Karpas-422 (cell line): ENCODE measurements at regions not wholly inside any gene's neighbourhood (a gene's known extent, or its start where the extent isn't known, plus 50 kb on each side); places are given as distances from the start of the nearest gene placed in this dataset.
"Not testable (repeated sequence)": the region's sequence is repeated elsewhere in the genome, so short reads cannot be mapped to it uniquely, and the experiment has no call there.

Experiments
- DNase-seq: peaks from one replicate; pipeline ENCODE4 v3.0.0-alpha.2; 2015
- H2AFZ ChIP-seq: fragments of 200-600 bp; sonication (generic); 2 replicates; pipeline ENCODE4 v1.6.1; 2014; ENCODE audit warnings: antibody characterized with exemption, low read length, mixed read lengths
- H3K27ac ChIP-seq: fragments of 200-600 bp; sonication (generic); 2 replicates; pipeline ENCODE4 v1.5.1; 2014; ENCODE audit warnings: mild to moderate bottlenecking, low read length, moderate library complexity
- H3K27me3 ChIP-seq: fragments of 200-600 bp; sonication (generic); 2 replicates; pipeline ENCODE4 v1.6.1; 2014; ENCODE audit warnings: low read length, mixed read lengths
- H3K36me3 ChIP-seq: fragments of 200-600 bp; sonication (generic); 2 replicates; pipeline ENCODE4 v1.6.1; 2014; ENCODE audit warnings: low read length, mixed read lengths; ENCODE audit not compliant: insufficient read depth
- H3K4me1 ChIP-seq: fragments of 200-600 bp; sonication (generic); 2 replicates; pipeline ENCODE4 v1.6.1; 2014; ENCODE audit warnings: mild to moderate bottlenecking, low read length, mixed read lengths
- H3K4me2 ChIP-seq: fragments of 200-600 bp; sonication (generic); 2 replicates; pipeline ENCODE4 v1.6.1; 2014; ENCODE audit warnings: low read length, low read depth, mild to moderate bottlenecking; ENCODE audit not compliant: poor library complexity, severe bottlenecking
- H3K4me3 ChIP-seq: fragments of 200-600 bp; sonication (generic); 2 replicates; pipeline ENCODE4 v1.5.1; 2014; ENCODE audit warnings: mild to moderate bottlenecking, antibody characterized with exemption, low read length, mixed read lengths
- H3K79me2 ChIP-seq: fragments of 200-600 bp; sonication (generic); 2 replicates; pipeline ENCODE4 v1.6.1; 2014; ENCODE audit warnings: mild to moderate bottlenecking, low read length, mixed read lengths
- H3K9ac ChIP-seq: fragments of 200-600 bp; sonication (generic); 2 replicates; pipeline ENCODE4 v1.6.0; 2014; ENCODE audit warnings: low read length
- H3K9me2 ChIP-seq: fragments of 200-600 bp; sonication (generic), shearing (Covaris generic); replicated peaks from 2 replicates; pipeline ENCODE4 v1.6.0; 2014; ENCODE audit warnings: mild to moderate bottlenecking, low read length, moderate library complexity; ENCODE audit not compliant: insufficient read depth
- H3K9me3 ChIP-seq: fragments of 300-700, 200-600 bp; sonication (generic); 2 replicates; pipeline ENCODE4 v1.6.1; 2014; ENCODE audit warnings: low read length, mixed read lengths
- H4K20me1 ChIP-seq: fragments of 200-600 bp; sonication (generic); 2 replicates; pipeline ENCODE4 v1.6.1; 2014; ENCODE audit warnings: mild to moderate bottlenecking, antibody characterized with exemption, low read length, low read depth; ENCODE audit not compliant: insufficient read depth

DNA sequence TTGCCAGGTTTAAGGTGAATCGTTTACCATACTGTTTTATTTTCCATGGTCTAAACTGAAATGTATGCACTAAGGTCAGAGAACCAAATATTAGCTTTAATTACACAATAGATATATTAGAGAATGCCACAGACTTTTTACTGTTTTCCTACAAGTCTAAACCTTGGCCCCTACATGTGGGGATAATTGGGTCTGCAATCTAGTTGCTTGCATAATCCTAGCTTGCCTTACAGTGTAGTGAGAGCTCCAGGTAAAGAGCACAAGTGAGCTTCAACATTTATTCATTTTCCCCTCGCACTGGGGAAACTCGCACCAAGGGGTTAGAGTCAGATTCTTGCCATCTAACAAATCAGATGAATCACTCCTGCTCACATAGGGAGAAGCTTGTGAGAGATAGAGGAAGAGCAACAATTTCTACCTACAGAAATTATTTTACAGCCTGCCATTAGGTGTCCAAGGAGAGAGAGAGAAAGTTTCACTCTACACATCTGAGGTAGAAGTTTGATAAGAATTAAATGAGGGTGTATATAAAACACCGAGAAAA, 82.0 kb upstream of the RGPD2 start:
- not testable (repeated sequence) for H3K27ac ChIP-seq, DNase-seq, H3K9me3 ChIP-seq, H2AFZ ChIP-seq, H3K4me2 ChIP-seq, H4K20me1 ChIP-seq, H3K36me3 ChIP-seq, H3K4me3 ChIP-seq, H3K4me1 ChIP-seq, H3K9ac ChIP-seq, H3K9me2 ChIP-seq, H3K27me3 ChIP-seq, H3K79me2 ChIP-seq

DNA sequence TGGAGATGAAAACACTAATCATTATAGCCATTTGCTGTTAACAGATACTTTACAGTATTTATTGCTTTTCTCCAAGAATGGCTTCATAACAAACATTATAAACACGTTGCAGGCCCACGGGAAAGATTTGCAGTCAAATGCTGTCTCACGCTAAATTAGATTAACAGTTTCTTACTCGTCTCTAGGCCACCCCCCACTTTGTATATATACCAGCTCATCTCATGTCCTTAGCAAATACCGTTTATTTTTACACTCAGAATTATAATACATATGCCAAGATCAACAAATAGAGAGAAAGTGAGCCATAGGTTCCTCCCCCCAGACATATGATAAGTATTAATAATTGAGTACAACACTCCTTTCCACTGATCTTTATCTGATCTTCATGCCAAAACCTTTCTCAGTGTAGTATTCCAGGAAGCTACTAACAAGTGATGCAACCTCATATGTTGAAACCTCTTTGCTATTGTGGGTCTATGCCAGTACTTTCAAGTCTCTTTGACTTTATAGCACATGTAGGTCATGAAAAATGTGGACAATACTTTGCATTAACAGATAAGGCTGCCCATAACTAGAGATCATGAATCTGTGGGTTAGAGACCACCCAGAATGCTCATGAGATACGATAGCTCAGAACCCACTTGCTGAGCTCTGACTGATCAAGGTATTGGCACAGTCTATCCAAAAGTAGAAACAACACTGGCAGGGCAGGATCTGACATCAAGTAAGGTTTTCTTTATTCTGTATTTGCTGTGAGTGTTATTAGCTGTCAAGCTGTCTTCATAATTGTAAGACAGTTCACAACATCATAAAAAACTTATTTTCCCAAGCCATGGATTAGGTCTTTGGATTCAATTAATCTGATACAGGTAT, 77.9 kb upstream of the RGPD2 start:
- H3K36me3 ChIP-seq, H2AFZ ChIP-seq, H3K4me2 ChIP-seq, H3K4me1 ChIP-seq, H3K27me3 ChIP-seq, H3K27ac ChIP-seq, H3K9me2 ChIP-seq, H3K9me3 ChIP-seq, H4K20me1 ChIP-seq, H3K4me3 ChIP-seq, DNase-seq, H3K9ac ChIP-seq, H3K79me2 ChIP-seq: not testable (repeated sequence)

DNA sequence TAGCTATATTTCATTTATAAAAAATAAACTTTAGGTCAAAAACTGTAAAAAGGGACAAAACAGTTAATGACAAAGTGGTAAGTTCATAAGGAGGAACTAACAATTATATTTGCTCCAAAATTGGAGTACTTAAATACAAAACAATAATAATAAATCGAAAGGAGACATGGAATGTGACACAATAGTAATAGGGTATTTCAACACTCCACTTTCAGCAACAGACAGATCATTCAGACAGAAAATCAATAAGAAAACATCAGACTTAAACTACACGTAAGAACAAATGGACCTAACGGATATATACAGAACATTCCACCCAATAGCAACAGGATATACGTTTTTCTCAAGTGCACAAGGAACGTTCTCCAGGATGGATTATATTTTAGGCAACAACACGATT, 58.1 kb upstream of the RGPD2 start:
- peak; percentile 26 for DNase-seq

More for the DNA sequence above, 58.1 kb upstream of the RGPD2 start:
- H3K9me2 ChIP-seq, H4K20me1 ChIP-seq, H3K4me3 ChIP-seq, H3K9me3 ChIP-seq, H3K4me2 ChIP-seq, H3K4me1 ChIP-seq, H3K79me2 ChIP-seq, H2AFZ ChIP-seq, H3K9ac ChIP-seq, H3K27me3 ChIP-seq, H3K27ac ChIP-seq, H3K36me3 ChIP-seq: not testable (repeated sequence)
